ENCODE measurements at regions not wholly inside any gene's neighbourhood (a gene's known extent, or its start where the extent isn't known, plus 50 kb on each side); places are given as distances from the start of the nearest gene placed in this dataset.

GRCh38 chr13:22499919-22500318 lies 680.9 kb upstream of the SGCG start:
- TF ChIP-seq CTCF (IDR thresholded peaks at IDR 0.05 in 4 of 5, conservative IDR thresholded peaks at IDR 0.05 in 1 of 5) (no peak), POLR2A (IDR thresholded peaks at IDR 0.05) (no peak)

Data from gastrocnemius medialis (tissue), 4 donors.